HG03175 (cell line): ENCODE measurements at regions not wholly inside any gene's neighbourhood (a gene's known extent, or its start where the extent isn't known, plus 50 kb on each side); places are given as distances from the start of the nearest gene placed in this dataset.
"Not testable (repeated sequence)": the region's sequence is repeated elsewhere in the genome, so short reads cannot be mapped to it uniquely, and the experiment has no call there.

ENCODE experiments used
- ATAC-seq: cut with Tn5 transposase; IDR thresholded peaks from one replicate; pipeline ENCODE4 v1.9.1; 2021; ENCODE audit warnings: mild to moderate bottlenecking, moderate library complexity; ENCODE audit not compliant: unreplicated experiment

DNA sequence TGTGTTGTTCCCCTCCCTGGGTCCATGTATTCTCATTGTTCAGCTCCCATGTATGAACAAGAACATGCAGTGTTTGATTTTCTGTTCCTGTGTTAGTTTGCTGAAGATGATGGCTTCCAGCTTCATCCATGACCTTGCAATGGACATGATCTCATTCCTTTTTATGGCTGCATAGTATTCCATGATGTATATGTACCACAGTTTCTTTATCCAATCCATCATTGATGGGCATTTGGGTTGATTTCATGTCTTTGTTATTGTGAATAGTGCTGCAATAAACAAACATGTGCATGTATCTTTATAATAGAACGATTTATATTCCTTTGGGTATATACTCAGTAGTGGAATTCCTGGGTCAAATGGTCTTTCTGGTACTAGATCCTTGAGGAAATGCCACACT lies 65.1 kb upstream of the SLC13A1 start:
- ATAC-seq = not testable (repeated sequence)

DNA sequence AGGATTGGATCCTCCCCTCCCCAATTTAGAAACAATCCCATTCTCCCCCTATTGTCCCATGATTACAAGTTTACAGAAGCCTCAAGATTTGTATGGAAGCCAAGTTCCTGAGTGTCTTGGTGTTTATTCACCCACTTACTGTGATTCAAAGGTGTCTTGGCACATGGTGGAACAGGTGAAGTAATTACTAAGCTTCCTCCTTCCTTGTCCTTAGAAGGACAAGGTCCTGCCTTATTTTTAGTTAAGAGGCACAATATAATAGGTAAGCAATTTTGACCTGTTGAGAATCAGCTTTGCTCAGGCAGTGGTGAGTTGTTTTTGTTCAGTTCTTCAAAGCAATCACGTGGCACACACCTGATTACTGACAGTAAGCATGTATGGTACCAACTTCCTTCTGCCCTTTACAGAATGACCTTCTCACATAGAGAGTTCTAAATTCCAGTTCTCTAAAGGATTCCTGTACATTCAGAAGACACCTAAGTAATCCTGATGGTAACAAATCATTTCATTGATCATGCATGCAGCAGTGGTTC lies 60.7 kb upstream of the SLC13A1 start:
- no peak for ATAC-seq

DNA sequence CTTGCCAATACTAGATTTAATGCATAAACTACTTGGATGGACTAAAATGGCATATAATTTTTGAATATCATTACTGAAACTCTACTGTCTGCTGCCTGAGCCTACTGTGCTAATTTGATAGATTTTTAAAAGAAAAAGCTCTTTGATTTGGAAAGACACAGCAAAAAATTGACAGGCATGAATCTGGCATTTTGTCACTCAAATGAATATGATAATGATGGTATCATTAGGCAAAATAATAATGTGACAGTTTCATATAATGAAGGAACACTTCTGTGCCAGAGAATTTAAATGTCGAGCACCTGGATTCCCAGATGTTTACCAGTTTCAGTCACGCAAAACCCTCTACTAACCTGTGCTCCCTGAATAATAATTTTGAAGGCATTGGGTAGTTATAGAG lies 60.0 kb upstream of the SLC13A1 start:
- no peak for ATAC-seq
